Natural killer cell (primary cell): ENCODE measurements at regions not wholly inside any gene's neighbourhood (a gene's known extent, or its start where the extent isn't known, plus 50 kb on each side); places are given as distances from the start of the nearest gene placed in this dataset.

ENCODE experiments used
- ATAC-seq, 3 donors: fragments of 150-1000 bp in 2 of 3; fragments of 200-7000 bp in 1 of 3; cut with Tn5 transposase; 1 replicate in 1 of 3; 2 replicates in 2 of 3; pipeline ENCODE4 v1.10.0; 2021; ENCODE audit warnings: mild to moderate bottlenecking in 2 of 3, moderate library complexity in 2 of 3
- DNase-seq, 2 donors: peaks; one replicate each; pipeline versions ENCODE4 v3.0.0 to v3.0.0-alpha.2; 2013 to 2021; ENCODE audit warnings: mixed read lengths in 1 of 2
- H3K27ac ChIP-seq: one replicate; pipeline ENCODE4 v1.5.1; 2013; ENCODE audit warnings: mild to moderate bottlenecking, low read length
- H3K27me3 ChIP-seq: one replicate; pipeline ENCODE4 v1.6.1; 2013; ENCODE audit warnings: low read length; ENCODE audit not compliant: control insufficient read depth, insufficient read depth
- H3K36me3 ChIP-seq: one replicate; pipeline ENCODE4 v1.6.1; 2013; ENCODE audit warnings: low read length; ENCODE audit not compliant: control insufficient read depth, insufficient read depth
- H3K4me1 ChIP-seq: one replicate; pipeline ENCODE4 v1.6.1; 2013; ENCODE audit warnings: low read length; ENCODE audit not compliant: control insufficient read depth, insufficient read depth
- H3K4me3 ChIP-seq: one replicate; pipeline ENCODE4 v1.5.1; 2013; ENCODE audit warnings: low read length
- H3K9me3 ChIP-seq: one replicate; pipeline ENCODE4 v1.6.1; 2013; ENCODE audit warnings: low read length; ENCODE audit not compliant: control insufficient read depth, insufficient read depth
- H3K27ac Mint-ChIP-seq, 2 donors: one replicate each; pipeline ENCODE4 v1.8.0; 2022; ENCODE audit warnings: mild to moderate bottlenecking in 2 of 2, mixed read lengths in 2 of 2, moderate library complexity in 1 of 2
- H3K27me3 Mint-ChIP-seq, 2 donors: one replicate each; pipeline ENCODE4 v1.8.0; 2022; ENCODE audit warnings: low read depth in 2 of 2, mixed read lengths in 2 of 2
- H3K36me3 Mint-ChIP-seq: one replicate; pipeline ENCODE4 v1.8.0; 2022; ENCODE audit warnings: mixed read lengths
- H3K4me1 Mint-ChIP-seq, 2 donors: one replicate each; pipeline ENCODE4 v1.8.0; 2022; ENCODE audit warnings: mixed read lengths in 2 of 2
- H3K4me3 Mint-ChIP-seq: one replicate; pipeline ENCODE4 v1.8.0; 2022; ENCODE audit warnings: mild to moderate bottlenecking, moderate library complexity, mixed read lengths
- H3K9me3 Mint-ChIP-seq, 2 donors: one replicate each; pipeline ENCODE4 v1.8.0; 2022; ENCODE audit warnings: mixed read lengths in 2 of 2
- CTCF ChIP-seq: fragments of 200-600 bp; IDR thresholded peaks from one replicate; pipeline ENCODE4 v1.8.0; 2022; ENCODE audit warnings: antibody characterized with exemption
- WGBS: methylation state at CpG from one replicate; pipeline ENCODE4 v1.1.7; 2013; ENCODE audit warnings: missing lambda C conversion rate; ENCODE audit not compliant: insufficient coverage; 5-methylcytosine and 5-hydroxymethylcytosine counted together
- intact Hi-C: fragments of 100-400 bp; cut with micrococcal nuclease; formaldehyde crosslinking; loops from one replicate; pipeline ENCODE4 v1.14.2; 2022

- no peak for TF ChIP-seq CTCF
- H3K27ac ChIP-seq: no peak overlapping the region
- DNase-seq (no peak), ATAC-seq (no peak)
- Mint-ChIP-seq H3K9me3 (peaks cover 13 to 22% of the 10 kb centered on the region in 2 donors), H3K27ac (no peak overlapping the region), H3K4me3 (no peak overlapping the region), H3K4me1 (no peaks in the 10 kb centered on the region), H3K36me3 (peaks cover 17% of the 10 kb centered on the region), H3K27me3 (no peaks in the 10 kb centered on the region)
- H3K4me1 ChIP-seq: no peaks in the 10 kb centered on the region
- H3K4me3 ChIP-seq: no peak overlapping the region
- H3K9me3 ChIP-seq: peaks cover 4% of the 10 kb centered on the region
- H3K27me3 ChIP-seq: no peaks in the 10 kb centered on the region
- intact Hi-C loops: no loop called here
- no peaks in the 10 kb centered on the region for H3K36me3 ChIP-seq
- WGBS: 100% methylated on average over 2 of the region's 4 CpGs
Measured at GRCh38 chr4:13219971-13220370, 264.2 kb downstream of the RAB28 start.

DNA sequence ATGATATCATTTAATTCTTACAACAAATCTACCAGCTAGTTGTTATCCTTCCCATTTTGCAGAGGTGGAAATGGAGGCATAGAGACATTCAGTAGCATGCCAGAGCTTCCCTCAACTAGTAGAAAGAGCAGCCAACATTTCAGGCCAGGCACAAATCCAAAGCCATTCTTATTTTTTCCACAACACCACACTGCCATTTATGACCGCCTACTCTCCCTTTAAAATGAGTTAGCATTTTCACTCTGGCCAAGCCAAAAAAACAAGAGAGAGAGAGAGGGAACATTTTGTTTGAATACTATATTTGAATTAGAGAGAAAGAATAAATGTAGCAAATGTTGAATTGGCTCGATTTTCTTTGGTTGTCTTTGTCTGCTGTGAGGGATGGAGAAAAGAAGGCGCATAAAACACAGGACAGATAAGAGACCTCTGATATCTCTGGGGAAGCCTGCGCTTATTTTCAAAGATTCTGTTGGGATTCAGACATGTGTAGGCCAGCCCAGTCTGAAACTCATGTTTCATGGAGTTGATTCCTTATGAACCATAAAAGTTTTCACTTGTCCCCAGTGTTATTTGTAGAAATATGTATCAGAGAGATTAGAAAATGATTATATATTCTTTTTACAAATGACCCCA, 265.7 kb downstream of the RAB28 start:
- no peak overlapping the region for H3K27ac ChIP-seq
- no peaks in the 10 kb centered on the region for H3K27me3 Mint-ChIP-seq
- H3K9me3 Mint-ChIP-seq: peaks cover 16 to 27% of the 10 kb centered on the region in 2 donors
- no peak for TF ChIP-seq CTCF
- ATAC-seq: no peak
- H3K4me1 Mint-ChIP-seq: no peaks in the 10 kb centered on the region
- peaks cover 17% of the 10 kb centered on the region for H3K36me3 Mint-ChIP-seq
- H3K27ac Mint-ChIP-seq: no peak overlapping the region
- no peaks in the 10 kb centered on the region for H3K4me1 ChIP-seq
- peaks cover 4% of the 10 kb centered on the region for H3K9me3 ChIP-seq
- intact Hi-C loops: no loop called here
- H3K27me3 ChIP-seq: no peaks in the 10 kb centered on the region
- no peak overlapping the region for H3K4me3 ChIP-seq
- H3K36me3 ChIP-seq: no peaks in the 10 kb centered on the region
- no peak for DNase-seq
- no peak overlapping the region for H3K4me3 Mint-ChIP-seq
- WGBS: 86% methylated on average over 3 of the region's 4 CpGs

- Mint-ChIP-seq H3K9me3 (peaks cover 14 to 24% of the 10 kb centered on the region in 2 donors), H3K27me3 (no peaks in the 10 kb centered on the region), H3K36me3 (peaks cover 10% of the 10 kb centered on the region), H3K4me3 (no peak overlapping the region), H3K4me1 (no peaks in the 10 kb centered on the region), H3K27ac (no peak overlapping the region)
- Histone ChIP-seq H3K4me1 (no peaks in the 10 kb centered on the region), H3K27ac (no peak overlapping the region), H3K9me3 (peaks cover 4% of the 10 kb centered on the region), H3K4me3 (no peak overlapping the region), H3K27me3 (no peaks in the 10 kb centered on the region), H3K36me3 (no peaks in the 10 kb centered on the region)
- TF ChIP-seq CTCF: no peak
- intact Hi-C loops: no loop called here
- ATAC-seq (no peak), DNase-seq (no peak)
- WGBS: 91% methylated on average over 5 of the region's 5 CpGs
Measured at GRCh38 chr4:13215560-13215959, 268.6 kb downstream of the RAB28 start.

- H3K27ac Mint-ChIP-seq: no peak overlapping the region
- DNase-seq (no peak), ATAC-seq (no peak)
- 88% methylated on average over 1 of the region's 1 CpG for WGBS
- H3K27me3 Mint-ChIP-seq: no peaks in the 10 kb centered on the region
- intact Hi-C loops: no loop called here
- H3K9me3 Mint-ChIP-seq: peaks cover 14 to 23% of the 10 kb centered on the region in 2 donors
- H3K4me1 Mint-ChIP-seq: no peaks in the 10 kb centered on the region
- Histone ChIP-seq H3K4me3 (no peak overlapping the region), H3K27me3 (no peaks in the 10 kb centered on the region), H3K4me1 (no peaks in the 10 kb centered on the region), H3K27ac (no peak overlapping the region), H3K9me3 (peaks cover 4% of the 10 kb centered on the region), H3K36me3 (no peaks in the 10 kb centered on the region)
- TF ChIP-seq CTCF: no peak
- no peak overlapping the region for H3K4me3 Mint-ChIP-seq
- peaks cover 7% of the 10 kb centered on the region for H3K36me3 Mint-ChIP-seq
Measured at GRCh38 chr4:13212936-13213335, 271.2 kb downstream of the RAB28 start.
